MV-4-11 (cell line): ENCODE measurements at regions not wholly inside any gene's neighbourhood (a gene's known extent, or its start where the extent isn't known, plus 50 kb on each side); places are given as distances from the start of the nearest gene placed in this dataset.

Source experiments
- DNase-seq: peaks from one replicate; lab custom pipeline; 2025; lab: John Stamatoyannopoulos, UW

GRCh38 chr2:42108852-42109251, 60.3 kb upstream of the EML4 start:
- DNase-seq, result no peak

DNA sequence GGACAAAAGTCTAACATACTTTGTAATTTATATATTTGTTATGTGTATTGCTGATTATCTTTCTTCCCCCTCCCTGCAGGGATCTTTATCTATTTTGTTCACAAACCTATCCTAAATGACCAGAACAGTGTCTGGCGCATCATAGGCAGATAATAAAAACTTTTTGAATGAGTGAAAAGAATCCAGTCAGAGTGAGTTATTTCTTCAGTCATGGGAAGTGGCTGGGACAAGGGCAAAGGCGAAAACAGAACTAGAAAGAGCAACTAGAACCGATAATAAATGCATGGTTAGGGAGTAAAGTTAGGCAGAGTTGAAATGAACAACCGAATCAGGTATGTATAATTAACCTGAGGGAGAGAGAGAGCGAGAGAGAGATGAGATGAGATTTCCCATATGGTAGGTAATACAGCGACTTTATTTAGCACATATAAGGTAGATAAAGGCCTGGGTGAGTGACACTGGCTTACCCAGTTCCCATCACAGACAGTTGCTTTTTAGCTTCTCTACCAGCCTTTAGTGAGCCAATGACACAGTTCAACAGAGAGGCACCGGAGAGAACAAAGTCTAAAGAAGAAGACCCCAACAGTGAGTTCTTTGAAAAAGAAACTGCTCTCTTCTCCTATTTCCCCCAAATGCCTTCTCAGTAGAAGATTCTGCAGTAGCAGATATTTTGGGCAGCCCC, 59.1 kb upstream of the EML4 start:
- DNase-seq, result no peak

GRCh38 chr2:42110641-42111322, 58.4 kb upstream of the EML4 start:
- no peak for DNase-seq

GRCh38 chr2:42112418-42112817, 56.7 kb upstream of the EML4 start:
- DNase-seq, result no peak

DNA sequence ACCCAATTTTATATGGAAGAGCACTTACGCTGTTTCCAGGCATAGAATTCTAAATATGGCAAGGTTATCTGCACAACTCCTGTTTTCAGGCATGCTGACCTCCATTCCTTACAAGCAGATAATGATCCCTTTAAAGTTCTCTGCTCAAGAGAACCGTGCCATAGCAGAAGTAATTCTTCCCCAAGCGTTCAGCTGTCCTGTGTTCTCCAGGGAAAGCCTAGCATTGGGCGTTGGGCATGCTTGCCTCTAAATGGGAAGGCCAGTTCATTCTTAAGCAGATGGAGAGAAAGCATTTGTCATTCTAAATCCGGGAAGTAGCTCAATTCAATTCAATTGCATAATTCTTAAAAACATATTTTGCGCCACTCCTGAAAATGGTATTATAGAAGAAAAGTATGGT, 55.7 kb upstream of the EML4 start:
- DNase-seq, result peak; percentile 15

DNA sequence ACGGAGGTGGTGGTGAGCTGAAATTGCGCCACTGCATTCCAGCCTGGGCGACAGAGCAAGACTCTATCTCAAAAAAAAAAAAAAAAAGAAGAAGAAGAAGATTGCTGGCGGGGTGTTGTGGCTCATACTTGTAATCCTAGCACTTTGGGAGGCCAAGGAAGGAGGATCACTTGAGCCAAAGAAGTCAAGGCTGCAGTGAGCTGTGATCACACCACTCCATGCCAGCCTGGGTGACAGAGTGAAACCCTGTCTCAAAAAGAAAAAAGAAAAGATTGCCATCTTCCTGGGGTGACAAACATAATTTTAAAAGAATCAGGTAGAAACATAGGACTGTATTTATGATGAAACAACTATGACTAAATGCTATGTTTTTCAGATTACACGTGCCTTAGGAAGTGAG, 55.1 kb upstream of the EML4 start:
- peak; percentile 59 for DNase-seq

GRCh38 chr2:42115588-42115987, 53.6 kb upstream of the EML4 start:
- no peak for DNase-seq

DNA sequence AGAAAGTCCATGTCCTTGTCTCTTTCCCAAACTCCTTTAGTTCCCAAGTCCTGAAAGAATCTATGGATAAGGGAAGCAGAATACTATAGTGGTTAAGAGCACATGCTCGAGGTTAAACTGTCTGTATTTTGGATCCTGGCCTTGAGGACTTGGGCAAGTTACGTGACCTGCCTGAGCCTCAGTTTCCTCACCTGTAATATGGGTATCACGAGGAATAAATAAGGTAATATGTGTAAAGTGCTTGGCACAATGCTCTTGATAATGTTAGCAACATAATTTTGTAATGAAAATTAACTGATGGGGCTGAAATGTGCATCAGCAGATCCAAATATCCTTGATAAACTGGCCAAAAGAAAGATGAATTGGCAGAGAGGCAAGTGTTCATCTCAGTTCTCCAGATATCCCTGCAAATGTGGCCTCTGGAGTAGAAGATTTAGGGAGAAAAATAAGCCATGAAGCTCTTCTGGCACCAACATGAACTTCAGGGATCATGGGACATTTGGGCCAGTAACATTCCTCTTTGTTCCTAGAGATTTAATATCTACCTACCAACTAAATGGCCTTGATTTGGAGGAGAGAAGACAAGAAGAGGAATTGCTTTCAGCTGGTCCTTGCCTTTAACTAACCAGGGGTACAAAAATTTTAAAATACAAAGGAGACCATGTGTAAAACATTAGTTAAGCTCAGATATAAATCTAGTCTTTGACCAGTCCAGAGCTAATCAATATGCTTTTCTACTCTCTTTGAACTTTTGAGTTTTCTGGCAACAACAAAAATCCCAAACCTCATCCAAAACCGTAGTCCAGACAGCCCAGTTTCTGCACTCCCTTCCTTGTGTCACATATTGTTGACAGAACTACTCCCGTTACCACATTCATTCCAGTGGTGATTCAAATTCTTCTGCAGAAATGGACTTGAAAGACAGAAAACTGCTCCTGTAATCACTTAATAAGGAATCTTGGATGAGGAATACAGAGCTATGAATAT, 52.7 kb upstream of the EML4 start:
- no peak for DNase-seq

DNA sequence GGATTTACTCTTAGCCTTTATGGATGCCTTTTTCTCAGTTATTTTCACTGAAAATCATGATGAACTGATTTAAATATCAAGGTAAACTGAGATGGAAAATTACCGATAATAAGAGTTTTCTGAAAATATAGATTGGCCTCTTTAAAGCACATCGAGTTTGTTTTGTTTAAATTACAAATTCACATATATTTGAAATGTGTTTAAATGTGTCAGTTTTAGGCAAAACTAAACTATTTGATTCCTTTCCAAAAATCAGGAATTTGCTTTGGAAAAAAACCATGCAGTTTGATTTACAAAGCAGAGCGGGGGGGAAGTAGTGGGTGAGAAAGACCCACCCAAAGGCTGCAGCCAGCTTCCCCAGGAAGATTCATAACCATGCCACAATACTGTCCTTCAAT, 52.0 kb upstream of the EML4 start:
- no peak for DNase-seq

- peak; percentile 99 for DNase-seq
These were observed 51.0 kb upstream of the EML4 start for GRCh38 chr2:42117923-42118753.

DNA sequence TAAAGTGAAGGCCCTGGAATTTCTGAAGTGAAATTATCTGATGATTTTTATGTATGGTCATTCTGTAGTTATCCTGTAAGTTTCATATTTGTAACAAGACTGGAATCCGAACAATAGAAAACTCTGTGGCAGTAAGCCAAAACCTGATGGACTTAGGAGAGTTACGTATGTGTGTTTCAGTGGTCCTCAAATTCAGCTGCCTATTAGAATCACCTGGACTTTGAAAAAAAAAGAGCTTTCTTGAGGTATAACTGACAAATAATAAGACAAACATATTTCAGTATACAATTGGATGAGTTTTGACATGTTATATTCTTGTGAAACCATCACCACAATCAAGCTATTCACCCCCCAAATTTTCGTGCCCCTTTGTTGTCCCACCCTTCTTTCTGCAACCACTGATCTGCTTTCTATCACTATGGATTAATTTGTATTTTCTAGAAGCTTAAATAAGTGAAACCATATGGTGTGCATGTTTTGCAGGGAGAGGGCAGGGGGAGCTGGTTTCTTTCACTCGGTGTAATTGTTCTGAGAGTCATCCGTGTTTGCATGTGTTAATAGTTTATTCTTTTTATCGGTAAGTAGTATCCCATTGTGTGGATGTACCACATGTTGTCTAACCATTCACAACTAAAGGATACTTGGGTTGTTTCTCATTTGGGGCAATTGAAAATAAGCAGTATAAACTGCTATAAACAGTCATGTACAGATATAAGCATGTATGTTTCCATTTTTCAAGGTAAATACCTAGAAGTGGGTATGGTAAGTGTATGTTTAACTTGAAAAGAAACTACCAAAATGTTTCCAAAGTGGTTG, 50.2 kb upstream of the EML4 start:
- DNase-seq, result no peak
